SK-N-SH treated with all-trans-retinoic acid at 6 μM for 48 hours (cell line): ENCODE measurements at regions not wholly inside any gene's neighbourhood (a gene's known extent, or its start where the extent isn't known, plus 50 kb on each side); places are given as distances from the start of the nearest gene placed in this dataset.

ENCODE experiments used
- ATAC-seq: fragments of 200-7000 bp; cut with Tn5 transposase; 3 replicates; pipeline ENCODE4 v1.9.1; 2020; ENCODE audit warnings: mild to moderate bottlenecking, moderate library complexity
- PPARA ChIP-seq: fragments of 250-450 bp; sonication (Bioruptor Pico); IDR thresholded peaks from 2 replicates; pipeline ENCODE4 v1.5.0; 2020; ENCODE audit warnings: mild to moderate bottlenecking, borderline replicate concordance

GRCh38 chr15:100829457-100829856 is 50.2 kb upstream of the ALDH1A3 start:
- TF ChIP-seq PPARA = no peak
- ATAC-seq = no peak
